HG02973 (cell line): ENCODE measurements at regions not wholly inside any gene's neighbourhood (a gene's known extent, or its start where the extent isn't known, plus 50 kb on each side); places are given as distances from the start of the nearest gene placed in this dataset.
"Not testable (repeated sequence)": the region's sequence is repeated elsewhere in the genome, so short reads cannot be mapped to it uniquely, and the experiment has no call there.

Source experiments
- ATAC-seq: cut with Tn5 transposase; IDR thresholded peaks from one replicate; pipeline ENCODE4 v1.9.1; 2021; ENCODE audit warnings: moderate library complexity; ENCODE audit not compliant: unreplicated experiment

GRCh38 chr2:12467303-12467702 is 249.4 kb upstream of the TRIB2 start:
- ATAC-seq: no peak

DNA sequence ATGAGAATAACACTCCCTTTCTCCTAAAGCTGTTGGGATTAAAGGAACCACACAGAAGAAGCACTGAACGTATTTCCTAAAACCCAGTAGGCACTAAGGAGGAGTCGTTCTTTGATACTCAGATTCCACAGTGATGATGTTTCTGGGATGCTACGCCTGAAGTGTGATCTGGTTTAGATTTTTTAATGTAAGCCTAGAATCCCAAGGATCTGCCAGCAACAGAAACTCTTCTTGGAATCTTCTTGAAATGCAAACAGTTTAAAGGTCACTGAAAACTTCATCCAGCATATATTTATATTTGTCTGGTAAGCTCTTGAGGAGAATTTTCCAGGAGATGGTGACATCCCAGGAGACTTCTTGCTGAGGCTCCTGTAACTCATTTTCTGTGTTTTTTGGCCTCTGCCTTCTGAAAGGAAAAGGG is 247.6 kb upstream of the TRIB2 start:
- no peak for ATAC-seq

- not testable (repeated sequence) for ATAC-seq
These were observed 244.5 kb upstream of the TRIB2 start for GRCh38 chr2:12472265-12472664.

- no peak for ATAC-seq
These were observed 238.3 kb upstream of the TRIB2 start for GRCh38 chr2:12478151-12479064.

DNA sequence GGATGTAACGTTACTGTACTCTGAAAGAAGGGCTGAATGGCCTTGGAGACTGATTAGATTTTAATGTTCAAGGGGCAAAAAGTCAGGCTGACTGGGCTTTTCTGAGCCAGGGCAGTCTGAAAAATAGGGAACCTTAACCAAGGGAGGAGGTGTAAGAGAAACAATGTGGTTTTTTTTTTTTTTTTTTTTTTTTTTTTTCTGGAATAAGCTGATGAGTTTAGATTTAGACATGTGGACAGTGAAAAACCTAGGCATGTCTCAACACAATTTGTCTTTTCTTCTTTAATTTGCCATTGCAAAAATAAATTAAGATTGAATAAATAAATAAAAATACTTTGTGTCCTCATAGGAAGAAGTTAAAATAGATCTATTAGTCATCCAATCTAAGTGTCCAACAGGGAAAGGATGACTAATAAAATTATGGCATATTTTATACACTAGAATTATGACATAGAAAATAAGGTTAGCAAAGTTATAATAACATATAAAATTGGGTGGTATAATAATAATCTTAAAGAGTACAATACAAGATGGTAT is 237.6 kb upstream of the TRIB2 start:
- no peak for ATAC-seq

DNA sequence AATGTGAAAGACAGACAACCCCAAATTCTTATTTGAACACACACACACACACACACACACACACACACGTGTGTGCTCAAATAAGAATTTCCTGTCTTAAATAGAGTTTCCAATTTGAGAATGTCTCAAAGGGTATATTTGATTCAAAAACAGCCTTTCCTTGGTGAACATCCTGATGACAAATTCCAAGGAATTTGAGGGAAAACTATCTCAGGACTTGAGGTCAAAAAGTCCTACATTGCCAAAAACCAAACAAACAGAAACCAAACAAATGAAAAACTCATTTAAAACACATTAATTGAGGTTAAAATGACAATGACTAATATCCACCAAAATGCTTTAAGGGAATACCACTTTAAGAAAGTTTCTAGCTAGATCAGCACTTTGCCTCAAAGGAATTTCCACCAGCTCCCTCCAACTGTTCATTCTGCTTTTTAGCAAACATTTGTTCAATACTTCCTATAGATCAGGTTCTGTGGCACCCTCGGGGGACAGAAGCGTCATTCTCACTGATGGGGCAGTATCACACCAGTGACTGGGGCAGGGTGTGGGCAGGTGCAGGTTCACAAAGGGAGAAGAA is 232.1 kb upstream of the TRIB2 start:
- no peak for ATAC-seq

- peak; percentile 60 for ATAC-seq
These were observed 230.3 kb upstream of the TRIB2 start for GRCh38 chr2:12486205-12487118.

DNA sequence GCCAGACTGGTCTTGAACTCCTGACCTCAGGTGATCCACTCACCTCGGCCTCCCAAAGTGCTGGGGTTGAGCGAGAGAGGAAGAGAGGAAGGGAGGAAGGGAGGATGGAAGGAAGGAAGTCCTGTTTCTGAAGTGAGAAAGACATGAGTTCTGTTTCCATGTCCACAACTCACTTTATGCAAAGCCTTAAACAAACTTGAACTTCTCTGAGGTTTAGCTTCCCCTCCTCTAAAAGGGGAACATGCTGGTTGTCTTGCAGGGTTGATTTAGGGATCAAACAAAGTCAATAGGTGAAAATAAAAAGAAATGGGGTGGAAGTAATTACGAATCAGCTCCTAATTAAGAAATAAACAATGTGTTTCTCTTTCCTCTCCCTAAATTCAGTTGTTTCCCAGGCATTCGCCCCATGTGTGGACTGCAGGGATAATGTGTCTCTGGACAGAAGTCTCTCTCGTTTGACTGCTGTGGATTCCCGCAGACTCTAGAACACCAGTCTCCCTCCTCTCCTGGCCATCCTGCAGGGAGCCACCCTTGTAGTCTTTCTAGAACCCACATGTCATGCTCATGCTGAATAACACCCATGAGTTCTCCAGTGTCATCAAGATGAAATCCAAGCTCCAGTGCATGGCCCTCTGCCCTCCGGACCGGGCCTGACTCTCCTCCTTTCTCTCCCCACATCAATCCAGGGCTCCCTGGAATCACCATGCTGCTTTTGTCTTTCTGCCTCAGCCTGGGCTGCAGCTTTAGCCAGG is 229.3 kb upstream of the TRIB2 start:
- no peak for ATAC-seq

- no peak for ATAC-seq
These were observed 228.1 kb upstream of the TRIB2 start for GRCh38 chr2:12488352-12489318.

DNA sequence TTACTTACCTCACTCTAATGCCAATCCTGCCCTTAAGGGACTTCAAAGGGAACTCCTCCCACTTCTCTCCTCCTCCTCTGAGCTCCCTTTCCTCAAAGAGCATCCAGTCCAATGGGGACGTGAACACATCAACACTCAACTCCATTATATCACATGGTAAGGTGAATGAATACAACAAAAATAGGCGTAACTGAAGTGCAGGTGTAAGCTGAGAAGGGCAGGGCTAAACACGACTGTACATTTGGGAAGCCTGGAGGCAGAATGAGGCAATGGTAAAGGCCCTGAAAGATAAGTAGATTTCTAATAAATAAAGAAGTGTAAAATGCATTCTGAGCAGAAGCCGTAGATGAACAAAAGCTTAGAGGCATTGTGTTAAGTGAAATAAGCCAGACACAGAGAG is 226.1 kb upstream of the TRIB2 start:
- ATAC-seq: no peak

DNA sequence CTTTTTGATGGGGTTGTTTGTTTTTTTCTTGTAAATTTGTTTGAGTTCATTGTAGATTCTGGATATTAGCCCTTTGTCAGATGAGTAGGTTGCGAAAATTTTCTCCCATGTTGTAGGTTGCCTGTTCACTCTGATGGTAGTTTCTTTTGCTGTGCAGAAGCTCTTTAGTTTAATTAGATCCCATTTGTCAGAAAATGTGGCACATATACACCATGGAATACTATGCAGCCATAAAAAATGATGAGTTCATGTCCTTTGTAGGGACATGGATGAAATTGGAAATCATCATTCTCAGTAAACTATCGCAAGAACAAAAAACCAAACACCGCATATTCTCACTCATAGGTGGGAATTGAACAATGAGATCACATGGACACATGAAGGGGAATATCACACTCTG is 224.4 kb upstream of the TRIB2 start:
- ATAC-seq: not testable (repeated sequence)

GRCh38 chr2:12493031-12493513 is 223.7 kb upstream of the TRIB2 start:
- ATAC-seq: no peak

DNA sequence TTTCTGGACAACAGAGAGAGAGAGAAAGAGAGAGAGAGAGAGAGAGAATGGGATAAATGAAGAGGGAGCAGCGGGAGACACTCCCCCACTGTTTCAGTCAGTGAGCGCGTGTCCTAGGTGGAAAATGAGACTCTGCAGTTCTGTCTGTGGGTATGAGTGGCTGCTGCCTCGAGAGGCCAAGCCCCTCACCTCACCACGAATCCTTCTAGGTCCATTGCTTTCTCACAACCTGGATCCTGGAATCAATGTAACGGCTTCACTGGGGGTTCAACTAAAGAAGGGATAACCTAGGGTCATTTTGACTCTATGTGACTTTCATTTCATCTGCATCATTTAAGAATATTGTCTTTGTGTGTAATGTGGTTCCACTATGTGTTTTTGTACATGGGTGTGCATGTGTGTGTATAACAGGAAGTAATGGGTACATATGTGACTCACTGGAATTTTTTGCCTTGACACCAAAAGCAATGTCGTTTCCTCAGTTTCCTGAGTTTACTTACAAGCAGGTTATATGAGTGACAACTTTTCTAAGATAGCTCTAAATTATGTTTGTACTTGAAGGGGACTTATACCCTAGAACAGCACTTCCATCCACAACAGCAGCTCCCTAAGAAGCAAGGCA is 221.4 kb upstream of the TRIB2 start:
- ATAC-seq: no peak

- ATAC-seq: no peak
These were observed 218.4 kb upstream of the TRIB2 start for GRCh38 chr2:12498286-12498685.

- ATAC-seq: no peak
These were observed 218.0 kb upstream of the TRIB2 start for GRCh38 chr2:12498704-12499103.

DNA sequence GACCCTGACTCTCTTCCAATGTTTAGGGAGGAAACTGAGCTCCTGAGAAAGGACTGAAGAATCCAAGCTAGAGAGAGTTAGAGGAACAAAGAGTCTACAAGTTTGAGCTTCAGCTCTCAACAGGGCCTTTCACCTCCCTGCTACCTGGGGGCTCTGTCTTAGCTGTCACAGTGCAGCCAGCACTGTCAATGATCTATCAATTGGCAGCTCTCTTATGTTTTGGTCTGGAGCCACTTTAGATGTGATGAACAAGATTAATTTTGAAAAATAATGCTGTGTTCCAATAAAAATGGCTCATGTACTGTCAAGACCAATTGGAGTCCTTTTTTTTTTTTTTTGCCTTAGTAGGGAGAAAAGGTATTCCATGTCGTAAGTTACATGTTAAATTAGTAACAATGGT is 215.8 kb upstream of the TRIB2 start:
- no peak for ATAC-seq

DNA sequence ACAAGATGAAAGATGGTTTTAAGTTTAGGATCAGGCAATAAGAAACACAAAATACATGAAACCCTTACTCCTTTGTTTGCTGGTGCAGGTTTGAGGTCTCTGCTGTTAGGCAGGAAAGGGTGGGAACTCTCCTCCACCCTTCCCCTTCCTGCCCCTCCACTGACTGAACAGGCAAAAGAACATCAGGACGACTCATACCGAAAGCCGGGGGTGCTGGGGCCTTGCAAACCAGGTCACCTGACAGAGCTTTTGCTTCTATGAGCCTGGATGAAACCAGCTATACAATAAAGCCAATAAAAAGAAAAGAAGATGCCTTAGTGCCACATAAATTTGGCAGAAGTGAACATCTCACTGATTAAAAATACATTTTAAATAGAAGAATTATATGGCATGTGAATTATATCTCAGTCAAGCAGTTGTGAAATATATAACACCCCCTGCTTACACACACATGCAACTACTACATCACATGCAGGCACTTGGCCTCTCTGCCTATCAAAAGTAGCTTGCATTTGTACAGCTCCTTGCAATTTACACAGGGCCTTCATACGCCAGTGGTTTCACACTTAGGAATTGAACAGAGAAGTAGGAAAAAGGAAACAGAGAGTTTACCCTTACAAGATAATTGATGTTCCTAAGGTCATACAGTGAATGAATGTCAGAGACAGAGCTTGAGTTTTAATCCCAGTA is 215.1 kb upstream of the TRIB2 start:
- peak; percentile 89 for ATAC-seq

DNA sequence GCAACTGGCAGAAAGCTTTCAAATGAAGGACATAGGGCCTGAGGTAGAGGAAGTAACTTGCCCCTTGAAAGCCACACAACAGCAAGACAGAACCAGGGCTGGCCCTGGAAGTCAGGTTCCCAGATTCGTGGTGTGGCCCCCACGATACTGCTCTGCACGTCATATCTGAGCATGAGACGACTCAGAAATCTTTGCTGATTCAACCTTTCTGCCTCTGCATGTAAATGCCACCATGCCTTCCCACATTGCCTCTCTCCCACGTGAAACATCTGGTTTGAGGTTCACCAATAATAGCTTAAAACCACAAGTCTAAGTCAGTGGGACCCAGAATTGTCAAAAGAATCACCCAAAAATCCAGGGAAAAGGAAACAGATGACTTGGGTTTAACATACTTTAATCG is 214.0 kb upstream of the TRIB2 start:
- ATAC-seq: no peak
